Spleen (tissue), 7 donors: ENCODE measurements at regions not wholly inside any gene's neighbourhood (a gene's known extent, or its start where the extent isn't known, plus 50 kb on each side); places are given as distances from the start of the nearest gene placed in this dataset.
"Not testable (repeated sequence)": the region's sequence is repeated elsewhere in the genome, so short reads cannot be mapped to it uniquely, and the experiment has no call there.

Experiments
- POLR2A ChIP-seq, 3 donors: fragments of 450-650 bp; IDR thresholded peaks; one replicate each; pipeline ENCODE4 v1.5.1; 2017; ENCODE audit warnings: antibody characterized with exemption in 3 of 3, mild to moderate bottlenecking in 1 of 3
- POLR2AphosphoS5 ChIP-seq, 3 donors: sonication (generic); formaldehyde crosslinking; IDR thresholded peaks; one replicate each; pipeline ENCODE4 v1.5.1; 2017; ENCODE audit warnings: antibody characterized with exemption in 3 of 3
- TF ChIP-seq, protein P1 (sequence below), 11 experiments: fragments of 200-600 bp in 7 of 11; fragments of 450-650 bp in 4 of 11; sonication (generic) in 4 of 11; IDR thresholded peaks in 8 of 11; conservative IDR thresholded peaks in 3 of 11; 1 replicate in 7 of 11; 2 replicates in 4 of 11; pipeline versions ENCODE4 v1.4.0 to v1.8.0; 2016 to 2021; ENCODE audit warnings: antibody characterized with exemption in 11 of 11, inconsistent platforms in 4 of 11, mild to moderate bottlenecking in 1 of 11
- donor health status: DM: no; HTN: no; CAD: no; lungs with moderate emphysema.
- donor health status: DM: no; HTN: no; CAD: no.
- donor health status: DM: no; HTN: no; CAD: no.

DNA sequence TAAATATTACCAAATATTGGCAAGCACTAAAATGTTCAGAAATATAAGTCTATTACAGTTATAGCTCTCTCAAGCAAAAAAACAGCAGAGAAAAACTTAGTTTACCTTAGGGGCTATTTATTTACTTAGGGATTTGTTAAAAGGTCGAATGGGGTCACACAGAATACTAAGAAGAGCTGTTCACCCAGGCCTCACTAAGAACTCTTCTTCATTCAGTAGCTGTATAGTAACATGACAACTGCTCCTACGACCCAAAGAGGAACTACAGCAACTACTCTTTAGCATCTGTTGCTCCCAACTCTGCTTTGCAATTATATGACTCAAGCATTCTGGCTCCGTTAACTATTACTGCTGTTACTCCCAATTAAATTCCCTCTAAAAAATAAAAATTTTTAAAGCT is 150.8 kb upstream of the C1QTNF3 start:
- not testable (repeated sequence) for TF ChIP-seq POLR2A, POLR2AphosphoS5 (IDR thresholded peaks at IDR 0.05)
- TF ChIP-seq, protein P1, sequence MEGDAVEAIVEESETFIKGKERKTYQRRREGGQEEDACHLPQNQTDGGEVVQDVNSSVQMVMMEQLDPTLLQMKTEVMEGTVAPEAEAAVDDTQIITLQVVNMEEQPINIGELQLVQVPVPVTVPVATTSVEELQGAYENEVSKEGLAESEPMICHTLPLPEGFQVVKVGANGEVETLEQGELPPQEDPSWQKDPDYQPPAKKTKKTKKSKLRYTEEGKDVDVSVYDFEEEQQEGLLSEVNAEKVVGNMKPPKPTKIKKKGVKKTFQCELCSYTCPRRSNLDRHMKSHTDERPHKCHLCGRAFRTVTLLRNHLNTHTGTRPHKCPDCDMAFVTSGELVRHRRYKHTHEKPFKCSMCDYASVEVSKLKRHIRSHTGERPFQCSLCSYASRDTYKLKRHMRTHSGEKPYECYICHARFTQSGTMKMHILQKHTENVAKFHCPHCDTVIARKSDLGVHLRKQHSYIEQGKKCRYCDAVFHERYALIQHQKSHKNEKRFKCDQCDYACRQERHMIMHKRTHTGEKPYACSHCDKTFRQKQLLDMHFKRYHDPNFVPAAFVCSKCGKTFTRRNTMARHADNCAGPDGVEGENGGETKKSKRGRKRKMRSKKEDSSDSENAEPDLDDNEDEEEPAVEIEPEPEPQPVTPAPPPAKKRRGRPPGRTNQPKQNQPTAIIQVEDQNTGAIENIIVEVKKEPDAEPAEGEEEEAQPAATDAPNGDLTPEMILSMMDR (IDR thresholded peaks at IDR 0.05 in 8 of 11, conservative IDR thresholded peaks at IDR 0.05 in 3 of 11), result not testable (repeated sequence)
